ENCODE measurements at regions not wholly inside any gene's neighbourhood (a gene's known extent, or its start where the extent isn't known, plus 50 kb on each side); places are given as distances from the start of the nearest gene placed in this dataset.
"Not testable (repeated sequence)": the region's sequence is repeated elsewhere in the genome, so short reads cannot be mapped to it uniquely, and the experiment has no call there.

- Histone ChIP-seq H3K9ac (ENCODE audit: low read length) (no peak overlapping the region), H3K27me3 (ENCODE audit: control insufficient read depth, insufficient read depth, low read length) (no peaks in the 10 kb centered on the region), H3K9me3 (ENCODE audit: control insufficient read depth, low read depth, low read length) (no peaks in the 10 kb centered on the region), H3K36me3 (ENCODE audit: control insufficient read depth, low read depth, low read length) (no peaks in the 10 kb centered on the region), H3K4me1 (ENCODE audit: control insufficient read depth, low read depth, low read length) (no peaks in the 10 kb centered on the region), H3K4me3 (ENCODE audit: low read length) (no peak overlapping the region), H3K27ac (ENCODE audit: low read length) (no peak overlapping the region)
Measured at GRCh38 chr17:70934231-70934630, 764.9 kb downstream of the KCNJ2 start.

GRCh38 chr17:70934835-70935234 is 765.5 kb downstream of the KCNJ2 start:
- H3K9ac ChIP-seq (ENCODE audit: low read length): no peak overlapping the region
- no peaks in the 10 kb centered on the region for H3K36me3 ChIP-seq (ENCODE audit: control insufficient read depth, low read depth, low read length)
- H3K9me3 ChIP-seq (ENCODE audit: control insufficient read depth, low read depth, low read length): no peaks in the 10 kb centered on the region
- H3K27ac ChIP-seq (ENCODE audit: low read length): no peak overlapping the region
- no peak overlapping the region for H3K4me3 ChIP-seq (ENCODE audit: low read length)
- no peaks in the 10 kb centered on the region for H3K27me3 ChIP-seq (ENCODE audit: control insufficient read depth, insufficient read depth, low read length)
- no peaks in the 10 kb centered on the region for H3K4me1 ChIP-seq (ENCODE audit: control insufficient read depth, low read depth, low read length)

- Histone ChIP-seq H3K9ac (ENCODE audit: low read length) (no peak overlapping the region), H3K36me3 (ENCODE audit: control insufficient read depth, low read depth, low read length) (no peaks in the 10 kb centered on the region), H3K27ac (ENCODE audit: low read length) (no peak overlapping the region), H3K9me3 (ENCODE audit: control insufficient read depth, low read depth, low read length) (no peaks in the 10 kb centered on the region), H3K4me3 (ENCODE audit: low read length) (no peak overlapping the region), H3K27me3 (ENCODE audit: control insufficient read depth, insufficient read depth, low read length) (no peaks in the 10 kb centered on the region), H3K4me1 (ENCODE audit: control insufficient read depth, low read depth, low read length) (no peaks in the 10 kb centered on the region)
Measured at GRCh38 chr17:70936724-70937123, 767.4 kb downstream of the KCNJ2 start.

GRCh38 chr17:70938336-70938735 is 769.0 kb downstream of the KCNJ2 start:
- H3K4me3 ChIP-seq (ENCODE audit: low read length): no peak overlapping the region
- no peaks in the 10 kb centered on the region for H3K9me3 ChIP-seq (ENCODE audit: control insufficient read depth, low read depth, low read length)
- no peak overlapping the region for H3K27ac ChIP-seq (ENCODE audit: low read length)
- H3K36me3 ChIP-seq (ENCODE audit: control insufficient read depth, low read depth, low read length): no peaks in the 10 kb centered on the region
- no peaks in the 10 kb centered on the region for H3K4me1 ChIP-seq (ENCODE audit: control insufficient read depth, low read depth, low read length)
- H3K27me3 ChIP-seq (ENCODE audit: control insufficient read depth, insufficient read depth, low read length): no peaks in the 10 kb centered on the region
- H3K9ac ChIP-seq (ENCODE audit: low read length): no peak overlapping the region

GRCh38 chr17:70945386-70945785 is 776.1 kb downstream of the KCNJ2 start:
- H3K9ac ChIP-seq (ENCODE audit: low read length): no peak overlapping the region
- H3K27ac ChIP-seq (ENCODE audit: low read length): no peak overlapping the region
- H3K9me3 ChIP-seq (ENCODE audit: control insufficient read depth, low read depth, low read length): no peaks in the 10 kb centered on the region
- peaks cover 11% of the 10 kb centered on the region for H3K4me1 ChIP-seq (ENCODE audit: control insufficient read depth, low read depth, low read length)
- no peak overlapping the region for H3K4me3 ChIP-seq (ENCODE audit: low read length)
- H3K36me3 ChIP-seq (ENCODE audit: control insufficient read depth, low read depth, low read length): no peaks in the 10 kb centered on the region
- no peaks in the 10 kb centered on the region for H3K27me3 ChIP-seq (ENCODE audit: control insufficient read depth, insufficient read depth, low read length)

GRCh38 chr17:70947215-70947614 is 777.9 kb downstream of the KCNJ2 start:
- H3K27ac ChIP-seq (ENCODE audit: low read length): no peak overlapping the region
- H3K9me3 ChIP-seq (ENCODE audit: control insufficient read depth, low read depth, low read length): no peaks in the 10 kb centered on the region
- no peak overlapping the region for H3K9ac ChIP-seq (ENCODE audit: low read length)
- peaks cover 11% of the 10 kb centered on the region for H3K4me1 ChIP-seq (ENCODE audit: control insufficient read depth, low read depth, low read length)
- no peaks in the 10 kb centered on the region for H3K27me3 ChIP-seq (ENCODE audit: control insufficient read depth, insufficient read depth, low read length)
- no peaks in the 10 kb centered on the region for H3K36me3 ChIP-seq (ENCODE audit: control insufficient read depth, low read depth, low read length)
- H3K4me3 ChIP-seq (ENCODE audit: low read length): no peak overlapping the region

GRCh38 chr17:70947636-70948565 is 778.6 kb downstream of the KCNJ2 start:
- Histone ChIP-seq H3K36me3 (ENCODE audit: control insufficient read depth, low read depth, low read length) (no peaks in the 10 kb centered on the region), H3K4me3 (ENCODE audit: low read length) (no peak overlapping the region), H3K27ac (ENCODE audit: low read length) (no peak overlapping the region), H3K27me3 (ENCODE audit: control insufficient read depth, insufficient read depth, low read length) (no peaks in the 10 kb centered on the region), H3K9me3 (ENCODE audit: control insufficient read depth, low read depth, low read length) (no peaks in the 10 kb centered on the region), H3K9ac (ENCODE audit: low read length) (no peak overlapping the region), H3K4me1 (ENCODE audit: control insufficient read depth, low read depth, low read length) (peaks cover 11% of the 10 kb centered on the region)

- H3K27ac ChIP-seq (ENCODE audit: low read length); H3K9me3 ChIP-seq (ENCODE audit: control insufficient read depth, low read depth, low read length); H3K4me3 ChIP-seq (ENCODE audit: low read length); H3K36me3 ChIP-seq (ENCODE audit: control insufficient read depth, low read depth, low read length); H3K9ac ChIP-seq (ENCODE audit: low read length); H3K27me3 ChIP-seq (ENCODE audit: control insufficient read depth, insufficient read depth, low read length); H3K4me1 ChIP-seq (ENCODE audit: control insufficient read depth, low read depth, low read length): not testable (repeated sequence)
Measured at GRCh38 chr17:70953140-70953539, 783.8 kb downstream of the KCNJ2 start.

- no peak overlapping the region for H3K9ac ChIP-seq (ENCODE audit: low read length)
- H3K36me3 ChIP-seq (ENCODE audit: control insufficient read depth, low read depth, low read length): no peaks in the 10 kb centered on the region
- no peaks in the 10 kb centered on the region for H3K27me3 ChIP-seq (ENCODE audit: control insufficient read depth, insufficient read depth, low read length)
- no peaks in the 10 kb centered on the region for H3K9me3 ChIP-seq (ENCODE audit: control insufficient read depth, low read depth, low read length)
- H3K27ac ChIP-seq (ENCODE audit: low read length): no peak overlapping the region
- no peaks in the 10 kb centered on the region for H3K4me1 ChIP-seq (ENCODE audit: control insufficient read depth, low read depth, low read length)
- no peak overlapping the region for H3K4me3 ChIP-seq (ENCODE audit: low read length)
Measured at GRCh38 chr17:70955441-70955840, 786.1 kb downstream of the KCNJ2 start.

- no peaks in the 10 kb centered on the region for H3K9me3 ChIP-seq (ENCODE audit: control insufficient read depth, low read depth, low read length)
- H3K27ac ChIP-seq (ENCODE audit: low read length): no peak overlapping the region
- H3K4me3 ChIP-seq (ENCODE audit: low read length): no peak overlapping the region
- no peaks in the 10 kb centered on the region for H3K27me3 ChIP-seq (ENCODE audit: control insufficient read depth, insufficient read depth, low read length)
- no peaks in the 10 kb centered on the region for H3K36me3 ChIP-seq (ENCODE audit: control insufficient read depth, low read depth, low read length)
- no peaks in the 10 kb centered on the region for H3K4me1 ChIP-seq (ENCODE audit: control insufficient read depth, low read depth, low read length)
- no peak overlapping the region for H3K9ac ChIP-seq (ENCODE audit: low read length)
Measured at GRCh38 chr17:70956726-70957125, 787.4 kb downstream of the KCNJ2 start.

- H3K9me3 ChIP-seq (ENCODE audit: control insufficient read depth, low read depth, low read length): no peaks in the 10 kb centered on the region
Measured at GRCh38 chr17:70961341-70961740, 792.0 kb downstream of the KCNJ2 start.

GRCh38 chr17:70968302-70968701 is 799.0 kb downstream of the KCNJ2 start:
- no peaks in the 10 kb centered on the region for H3K27me3 ChIP-seq (ENCODE audit: control insufficient read depth, insufficient read depth, low read length)
- H3K4me3 ChIP-seq (ENCODE audit: low read length): no peak overlapping the region
- no peaks in the 10 kb centered on the region for H3K4me1 ChIP-seq (ENCODE audit: control insufficient read depth, low read depth, low read length)
- no peaks in the 10 kb centered on the region for H3K9me3 ChIP-seq (ENCODE audit: control insufficient read depth, low read depth, low read length)
- H3K27ac ChIP-seq (ENCODE audit: low read length): no peak overlapping the region
- no peaks in the 10 kb centered on the region for H3K36me3 ChIP-seq (ENCODE audit: control insufficient read depth, low read depth, low read length)
- no peak overlapping the region for H3K9ac ChIP-seq (ENCODE audit: low read length)

More at GRCh38 chr17:70961341-70961740, 792.0 kb downstream of the KCNJ2 start:
- no peaks in the 10 kb centered on the region for H3K27me3 ChIP-seq (ENCODE audit: control insufficient read depth, insufficient read depth, low read length)
- H3K4me1 ChIP-seq (ENCODE audit: control insufficient read depth, low read depth, low read length): no peaks in the 10 kb centered on the region
- H3K27ac ChIP-seq (ENCODE audit: low read length): no peak overlapping the region
- H3K36me3 ChIP-seq (ENCODE audit: control insufficient read depth, low read depth, low read length): no peaks in the 10 kb centered on the region
- H3K4me3 ChIP-seq (ENCODE audit: low read length): no peak overlapping the region
- no peak overlapping the region for H3K9ac ChIP-seq (ENCODE audit: low read length)

Measured in iPS-18a (cell line).